Upper lobe of left lung (tissue), 4 donors: ENCODE measurements at regions not wholly inside any gene's neighbourhood (a gene's known extent, or its start where the extent isn't known, plus 50 kb on each side); places are given as distances from the start of the nearest gene placed in this dataset.

Experiments used
- POLR2A ChIP-seq, 4 donors: fragments of 450-650 bp; IDR thresholded peaks; one replicate each; pipeline ENCODE4 v1.5.1; 2016 to 2017; ENCODE audit warnings: antibody characterized with exemption in 4 of 4, mild to moderate bottlenecking in 2 of 4
- TF ChIP-seq, protein P1 (sequence below), 6 experiments: fragments of 450-650 bp in 4 of 6; fragments of 200-600 bp in 2 of 6; sonication (generic) in 2 of 6; IDR thresholded peaks; one replicate each; pipeline ENCODE4 v1.5.1; 2016 to 2019; ENCODE audit warnings: antibody characterized with exemption in 6 of 6

DNA sequence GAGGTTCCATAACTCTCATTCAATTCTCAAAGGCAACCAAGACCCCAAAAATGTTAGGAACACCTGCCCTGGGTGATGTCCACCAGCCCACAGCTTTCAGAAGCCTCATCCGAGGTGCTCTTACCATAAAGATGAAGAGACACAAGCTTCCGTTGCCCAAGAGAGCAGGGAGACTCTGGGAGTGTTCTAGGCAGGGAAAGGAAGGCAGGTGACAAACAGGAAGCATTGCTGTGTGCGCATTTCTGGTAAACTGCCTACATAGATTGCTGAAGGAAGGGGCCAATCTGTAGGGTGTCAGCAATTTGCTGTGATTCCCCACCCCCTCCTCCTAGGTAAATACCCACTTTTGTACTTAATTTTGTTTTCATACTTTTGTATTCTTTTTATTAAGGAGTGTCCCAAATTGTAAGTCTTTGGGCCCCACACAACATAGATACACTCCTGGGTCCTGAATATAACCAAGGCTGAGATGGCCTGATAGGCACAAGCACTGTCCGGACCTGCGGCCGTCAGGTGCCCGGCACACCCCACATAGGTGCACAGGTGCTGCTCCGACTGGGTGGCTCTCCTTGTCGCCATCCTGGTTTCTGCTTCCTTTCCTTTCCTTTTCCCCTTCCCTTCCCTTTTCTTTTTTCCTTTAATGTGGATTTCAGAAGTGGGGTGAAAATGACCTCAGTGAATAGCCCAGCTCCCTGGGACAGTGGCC is 51.4 kb upstream of the SMNDC1 start:
- TF ChIP-seq, protein P1, sequence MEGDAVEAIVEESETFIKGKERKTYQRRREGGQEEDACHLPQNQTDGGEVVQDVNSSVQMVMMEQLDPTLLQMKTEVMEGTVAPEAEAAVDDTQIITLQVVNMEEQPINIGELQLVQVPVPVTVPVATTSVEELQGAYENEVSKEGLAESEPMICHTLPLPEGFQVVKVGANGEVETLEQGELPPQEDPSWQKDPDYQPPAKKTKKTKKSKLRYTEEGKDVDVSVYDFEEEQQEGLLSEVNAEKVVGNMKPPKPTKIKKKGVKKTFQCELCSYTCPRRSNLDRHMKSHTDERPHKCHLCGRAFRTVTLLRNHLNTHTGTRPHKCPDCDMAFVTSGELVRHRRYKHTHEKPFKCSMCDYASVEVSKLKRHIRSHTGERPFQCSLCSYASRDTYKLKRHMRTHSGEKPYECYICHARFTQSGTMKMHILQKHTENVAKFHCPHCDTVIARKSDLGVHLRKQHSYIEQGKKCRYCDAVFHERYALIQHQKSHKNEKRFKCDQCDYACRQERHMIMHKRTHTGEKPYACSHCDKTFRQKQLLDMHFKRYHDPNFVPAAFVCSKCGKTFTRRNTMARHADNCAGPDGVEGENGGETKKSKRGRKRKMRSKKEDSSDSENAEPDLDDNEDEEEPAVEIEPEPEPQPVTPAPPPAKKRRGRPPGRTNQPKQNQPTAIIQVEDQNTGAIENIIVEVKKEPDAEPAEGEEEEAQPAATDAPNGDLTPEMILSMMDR (IDR thresholded peaks at IDR 0.05), result no peak
- no peak for TF ChIP-seq POLR2A (IDR thresholded peaks at IDR 0.05)
